Gastroesophageal sphincter (tissue), 3 donors: ENCODE measurements at regions not wholly inside any gene's neighbourhood (a gene's known extent, or its start where the extent isn't known, plus 50 kb on each side); places are given as distances from the start of the nearest gene placed in this dataset.

Experiments
- EP300 ChIP-seq: sonication (generic); formaldehyde crosslinking; IDR thresholded peaks from one replicate; pipeline ENCODE4 v1.6.1; 2017; ENCODE audit warnings: antibody characterized with exemption, mild to moderate bottlenecking
- POLR2A ChIP-seq, 2 donors: fragments of 450-650 bp; IDR thresholded peaks; one replicate each; pipeline ENCODE4 v1.6.1; 2017; ENCODE audit warnings: antibody characterized with exemption in 2 of 2, mild to moderate bottlenecking in 2 of 2, moderate library complexity in 1 of 2
- POLR2AphosphoS5 ChIP-seq: sonication (generic); formaldehyde crosslinking; IDR thresholded peaks from one replicate; pipeline ENCODE4 v1.6.1; 2017; ENCODE audit warnings: antibody characterized with exemption
- TF ChIP-seq, protein P1 (sequence below), 4 experiments: fragments of 200-600 bp in 2 of 4; fragments of 450-650 bp in 2 of 4; sonication (generic) in 1 of 4; IDR thresholded peaks; one replicate each; pipeline ENCODE4 v1.5.1; 2017 to 2019; ENCODE audit warnings: antibody characterized with exemption in 4 of 4, mild to moderate bottlenecking in 2 of 4, moderate library complexity in 2 of 4

DNA sequence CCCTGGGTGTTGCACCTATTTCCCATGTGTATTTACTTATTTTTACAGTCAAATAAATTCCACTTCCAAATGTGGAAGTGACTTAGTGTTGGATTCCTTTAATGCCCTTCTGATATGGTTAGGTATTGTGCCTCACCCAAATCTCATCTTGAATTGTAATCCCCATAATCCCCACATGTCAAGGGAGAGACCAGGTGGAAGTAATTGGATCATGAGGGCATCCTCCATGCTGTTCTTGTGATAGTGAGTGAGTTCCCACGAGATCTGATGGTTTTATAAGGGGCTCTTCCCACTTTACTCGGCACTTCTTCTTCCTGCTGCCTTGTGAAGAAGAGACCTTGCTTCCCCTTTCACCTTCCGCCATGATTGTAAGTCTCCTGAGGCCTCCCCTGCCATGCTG, 136.9 kb downstream of the SNX10 start:
- TF ChIP-seq, protein P1, sequence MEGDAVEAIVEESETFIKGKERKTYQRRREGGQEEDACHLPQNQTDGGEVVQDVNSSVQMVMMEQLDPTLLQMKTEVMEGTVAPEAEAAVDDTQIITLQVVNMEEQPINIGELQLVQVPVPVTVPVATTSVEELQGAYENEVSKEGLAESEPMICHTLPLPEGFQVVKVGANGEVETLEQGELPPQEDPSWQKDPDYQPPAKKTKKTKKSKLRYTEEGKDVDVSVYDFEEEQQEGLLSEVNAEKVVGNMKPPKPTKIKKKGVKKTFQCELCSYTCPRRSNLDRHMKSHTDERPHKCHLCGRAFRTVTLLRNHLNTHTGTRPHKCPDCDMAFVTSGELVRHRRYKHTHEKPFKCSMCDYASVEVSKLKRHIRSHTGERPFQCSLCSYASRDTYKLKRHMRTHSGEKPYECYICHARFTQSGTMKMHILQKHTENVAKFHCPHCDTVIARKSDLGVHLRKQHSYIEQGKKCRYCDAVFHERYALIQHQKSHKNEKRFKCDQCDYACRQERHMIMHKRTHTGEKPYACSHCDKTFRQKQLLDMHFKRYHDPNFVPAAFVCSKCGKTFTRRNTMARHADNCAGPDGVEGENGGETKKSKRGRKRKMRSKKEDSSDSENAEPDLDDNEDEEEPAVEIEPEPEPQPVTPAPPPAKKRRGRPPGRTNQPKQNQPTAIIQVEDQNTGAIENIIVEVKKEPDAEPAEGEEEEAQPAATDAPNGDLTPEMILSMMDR (IDR thresholded peaks at IDR 0.05), result no peak
- TF ChIP-seq POLR2AphosphoS5, result no peak
- no peak for TF ChIP-seq POLR2A (IDR thresholded peaks at IDR 0.05)
- TF ChIP-seq EP300, result no peak
